Neural progenitor cell (in vitro differentiated cells): ENCODE measurements at regions not wholly inside any gene's neighbourhood (a gene's known extent, or its start where the extent isn't known, plus 50 kb on each side); places are given as distances from the start of the nearest gene placed in this dataset.

Experiments
- EZH2 ChIP-seq: fragments of 200-600 bp; sonication (generic); IDR thresholded peaks from 2 replicates; pipeline ENCODE4 v1.6.1; 2017; ENCODE audit warnings: antibody characterized with exemption, mild to moderate bottlenecking, moderate library complexity
- TF ChIP-seq, protein P1 (sequence below): fragments of 200-600 bp; sonication (generic); IDR thresholded peaks from 2 replicates; pipeline ENCODE4 v1.5.1; 2017; ENCODE audit warnings: antibody characterized with exemption, mild to moderate bottlenecking

DNA sequence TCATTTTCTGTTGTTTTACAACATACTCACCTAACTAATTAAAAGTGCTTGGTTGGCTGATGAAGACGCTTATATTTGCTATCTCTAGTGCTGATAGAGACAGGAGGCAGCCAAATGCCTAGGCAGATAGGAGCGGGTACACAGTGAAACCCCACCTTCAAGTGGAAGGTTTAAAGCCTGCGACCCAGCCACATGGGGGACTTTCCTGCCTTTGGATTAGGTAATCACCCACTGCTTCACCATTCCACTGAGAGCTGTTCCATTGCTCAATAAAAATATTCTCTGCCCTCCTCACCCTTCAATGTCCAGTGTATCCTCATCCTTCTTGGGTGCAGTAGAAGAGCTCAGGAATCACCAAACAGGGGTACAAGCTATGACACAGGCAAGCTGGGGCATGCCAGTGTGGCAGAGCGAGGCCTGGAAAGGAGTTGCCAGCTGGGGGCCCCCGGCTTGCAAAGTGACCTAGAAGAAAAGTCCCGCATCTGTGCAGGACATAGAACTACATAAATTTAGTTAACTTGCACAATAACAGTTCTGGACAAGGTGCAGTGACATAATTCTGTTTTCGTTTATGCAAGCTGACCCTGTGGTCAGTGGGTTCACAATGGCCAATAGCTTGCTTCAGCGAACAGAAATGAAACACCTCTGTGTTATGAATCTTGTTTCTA, 112.0 kb upstream of the MLIP start:
- no peak for TF ChIP-seq EZH2
- TF ChIP-seq, protein P1, sequence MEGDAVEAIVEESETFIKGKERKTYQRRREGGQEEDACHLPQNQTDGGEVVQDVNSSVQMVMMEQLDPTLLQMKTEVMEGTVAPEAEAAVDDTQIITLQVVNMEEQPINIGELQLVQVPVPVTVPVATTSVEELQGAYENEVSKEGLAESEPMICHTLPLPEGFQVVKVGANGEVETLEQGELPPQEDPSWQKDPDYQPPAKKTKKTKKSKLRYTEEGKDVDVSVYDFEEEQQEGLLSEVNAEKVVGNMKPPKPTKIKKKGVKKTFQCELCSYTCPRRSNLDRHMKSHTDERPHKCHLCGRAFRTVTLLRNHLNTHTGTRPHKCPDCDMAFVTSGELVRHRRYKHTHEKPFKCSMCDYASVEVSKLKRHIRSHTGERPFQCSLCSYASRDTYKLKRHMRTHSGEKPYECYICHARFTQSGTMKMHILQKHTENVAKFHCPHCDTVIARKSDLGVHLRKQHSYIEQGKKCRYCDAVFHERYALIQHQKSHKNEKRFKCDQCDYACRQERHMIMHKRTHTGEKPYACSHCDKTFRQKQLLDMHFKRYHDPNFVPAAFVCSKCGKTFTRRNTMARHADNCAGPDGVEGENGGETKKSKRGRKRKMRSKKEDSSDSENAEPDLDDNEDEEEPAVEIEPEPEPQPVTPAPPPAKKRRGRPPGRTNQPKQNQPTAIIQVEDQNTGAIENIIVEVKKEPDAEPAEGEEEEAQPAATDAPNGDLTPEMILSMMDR: no peak
